ENCODE measurements at regions not wholly inside any gene's neighbourhood (a gene's known extent, or its start where the extent isn't known, plus 50 kb on each side); places are given as distances from the start of the nearest gene placed in this dataset.

- no peaks in the 10 kb centered on the region for H4K20me1 ChIP-seq (ENCODE audit: insufficient read depth)
Observed at GRCh38 chrX:9282325-9282724, 182.5 kb upstream of the TBL1X start.

GRCh38 chrX:9285342-9285771 lies 179.5 kb upstream of the TBL1X start:
- Histone ChIP-seq H3K36me3 (ENCODE audit: insufficient read depth, low read length) (no peaks in the 10 kb centered on the region), H3K27ac (ENCODE audit: low read length) (no peak overlapping the region), H3K9me3 (ENCODE audit: low read length) (no peaks in the 10 kb centered on the region), H3K27me3 (ENCODE audit: insufficient read depth, low read depth, low read length) (no peaks in the 10 kb centered on the region), H3K4me2 (ENCODE audit: low read length) (no peak overlapping the region), H3F3A (ENCODE audit: insufficient read depth, low read length, poor library complexity, severe bottlenecking) (no peaks in the 10 kb centered on the region), H4K20me1 (ENCODE audit: insufficient read depth) (no peaks in the 10 kb centered on the region), H3K79me2 (replicated peaks; ENCODE audit: insufficient read depth, low read length) (no peaks in the 10 kb centered on the region), H2AFZ (ENCODE audit: low read depth, low read length) (no peak overlapping the region), H3K9ac (ENCODE audit: low read length) (no peak overlapping the region), H3K9me2 (ENCODE audit: insufficient read depth, low read length) (no peaks in the 10 kb centered on the region), H3K4me3 (ENCODE audit: low read length) (no peak overlapping the region)
- TF ChIP-seq TAF1 (IDR thresholded peaks at IDR 0.05; ENCODE audit: low read depth) (no peak), REST (IDR thresholded peaks at IDR 0.05; ENCODE audit: borderline replicate concordance) (no peak), EP300 (conservative IDR thresholded peaks at IDR 0.05; ENCODE audit: poor library complexity, severe bottlenecking) (no peak), SMC3 (conservative IDR thresholded peaks at IDR 0.05; ENCODE audit: poor library complexity) (no peak), CTCF (IDR thresholded peaks at IDR 0.05; ENCODE audit: poor library complexity, severe bottlenecking) (no peak), MXI1 (conservative IDR thresholded peaks at IDR 0.05; ENCODE audit: poor library complexity, severe bottlenecking) (no peak), EZH2 (IDR thresholded peaks at IDR 0.05; ENCODE audit: borderline replicate concordance, insufficient read depth, low read length, poor library complexity, severe bottlenecking) (no peak), RAD21 (conservative IDR thresholded peaks at IDR 0.05) (no peak)

More at GRCh38 chrX:9282325-9282724, 182.5 kb upstream of the TBL1X start:
- H3K9me2 ChIP-seq (ENCODE audit: insufficient read depth, low read length) = no peaks in the 10 kb centered on the region
- H2AFZ ChIP-seq (ENCODE audit: low read depth, low read length) = no peak overlapping the region
- no peak for TF ChIP-seq EP300 (conservative IDR thresholded peaks at IDR 0.05; ENCODE audit: poor library complexity, severe bottlenecking)
- TF ChIP-seq REST (IDR thresholded peaks at IDR 0.05; ENCODE audit: borderline replicate concordance) = no peak
- TF ChIP-seq EZH2 (IDR thresholded peaks at IDR 0.05; ENCODE audit: borderline replicate concordance, insufficient read depth, low read length, poor library complexity, severe bottlenecking) = no peak
- TF ChIP-seq SMC3 (conservative IDR thresholded peaks at IDR 0.05; ENCODE audit: poor library complexity) = no peak
- no peak for TF ChIP-seq TAF1 (IDR thresholded peaks at IDR 0.05; ENCODE audit: low read depth)
- no peak for TF ChIP-seq MXI1 (conservative IDR thresholded peaks at IDR 0.05; ENCODE audit: poor library complexity, severe bottlenecking)
- no peak for TF ChIP-seq POLR2AphosphoS5 (IDR thresholded peaks at IDR 0.05)
- no peak overlapping the region for H3K27ac ChIP-seq (ENCODE audit: low read length)
- H3K9ac ChIP-seq (ENCODE audit: low read length) = no peak overlapping the region
- H3K36me3 ChIP-seq (ENCODE audit: insufficient read depth, low read length) = no peaks in the 10 kb centered on the region
- no peaks in the 10 kb centered on the region for H3K9me3 ChIP-seq (ENCODE audit: low read length)
- no peak overlapping the region for H3K4me2 ChIP-seq (ENCODE audit: low read length)
- no peaks in the 10 kb centered on the region for H3F3A ChIP-seq (ENCODE audit: insufficient read depth, low read length, poor library complexity, severe bottlenecking)
- no peak overlapping the region for H3K4me3 ChIP-seq (ENCODE audit: low read length)
- no peaks in the 10 kb centered on the region for H3K27me3 ChIP-seq (ENCODE audit: insufficient read depth, low read depth, low read length)
- H3K79me2 ChIP-seq (replicated peaks; ENCODE audit: insufficient read depth, low read length) = no peaks in the 10 kb centered on the region
